ENCODE measurements at regions not wholly inside any gene's neighbourhood (a gene's known extent, or its start where the extent isn't known, plus 50 kb on each side); places are given as distances from the start of the nearest gene placed in this dataset.

GRCh38 chr5:60377826-60378225, 322.1 kb downstream of the DEPDC1B start:
- Histone ChIP-seq H2AFZ (ENCODE audit: low read length) (no peak overlapping the region), H3K4me1 (ENCODE audit: insufficient read depth, low read length, poor library complexity, severe bottlenecking) (no peaks in the 10 kb centered on the region)
- TF ChIP-seq EZH2phosphoT487 (IDR thresholded peaks at IDR 0.05; ENCODE audit: borderline replicate concordance): no peak
- TF ChIP-seq CTCF (conservative IDR thresholded peaks at IDR 0.05; ENCODE audit: low read length): no peak

GRCh38 chr5:60376860-60377259, 323.1 kb downstream of the DEPDC1B start:
- no peaks in the 10 kb centered on the region for H3F3A ChIP-seq (ENCODE audit: low read depth)
- H3K4me1 ChIP-seq (ENCODE audit: insufficient read depth, low read length, poor library complexity, severe bottlenecking): no peaks in the 10 kb centered on the region

More at GRCh38 chr5:60377826-60378225, 322.1 kb downstream of the DEPDC1B start:
- no peaks in the 10 kb centered on the region for H3K9me2 ChIP-seq (replicated peaks; ENCODE audit: low read depth, low read length)
- no peak overlapping the region for H3K4me3 ChIP-seq (ENCODE audit: low read length, poor library complexity, severe bottlenecking)
- no peak overlapping the region for H3K4me2 ChIP-seq (ENCODE audit: low read depth, low read length, poor library complexity, severe bottlenecking)
- no peaks in the 10 kb centered on the region for H3K9me3 ChIP-seq (ENCODE audit: insufficient read depth, low read depth, low read length)
- no peaks in the 10 kb centered on the region for H3F3A ChIP-seq (ENCODE audit: low read depth)
- H3K36me3 ChIP-seq (ENCODE audit: insufficient read depth, low read length): no peaks in the 10 kb centered on the region
- no peak overlapping the region for H3K9ac ChIP-seq (ENCODE audit: low read depth, low read length, poor library complexity, severe bottlenecking)
- H4K20me1 ChIP-seq (ENCODE audit: insufficient read depth, low read length, poor library complexity, severe bottlenecking): no peaks in the 10 kb centered on the region
- no peaks in the 10 kb centered on the region for H3K79me2 ChIP-seq (ENCODE audit: insufficient read depth, low read length)
- H3K27me3 ChIP-seq (ENCODE audit: insufficient read depth, low read length, poor library complexity, severe bottlenecking): no peaks in the 10 kb centered on the region

GRCh38 chr5:60374409-60374808, 325.6 kb downstream of the DEPDC1B start:
- no peaks in the 10 kb centered on the region for H3K27me3 ChIP-seq (ENCODE audit: insufficient read depth, low read length, poor library complexity, severe bottlenecking)
- H3K4me3 ChIP-seq (ENCODE audit: low read length, poor library complexity, severe bottlenecking): no peak overlapping the region
- no peaks in the 10 kb centered on the region for H3K4me1 ChIP-seq (ENCODE audit: insufficient read depth, low read length, poor library complexity, severe bottlenecking)
- H3K9ac ChIP-seq (ENCODE audit: low read depth, low read length, poor library complexity, severe bottlenecking): no peak overlapping the region
- TF ChIP-seq CTCF (conservative IDR thresholded peaks at IDR 0.05; ENCODE audit: low read length): no peak
- no peak for TF ChIP-seq EZH2phosphoT487 (IDR thresholded peaks at IDR 0.05; ENCODE audit: borderline replicate concordance)
- no peaks in the 10 kb centered on the region for H3F3A ChIP-seq (ENCODE audit: low read depth)
- H3K9me2 ChIP-seq (replicated peaks; ENCODE audit: low read depth, low read length): no peaks in the 10 kb centered on the region
- no peaks in the 10 kb centered on the region for H3K36me3 ChIP-seq (ENCODE audit: insufficient read depth, low read length)
- H3K4me2 ChIP-seq (ENCODE audit: low read depth, low read length, poor library complexity, severe bottlenecking): no peak overlapping the region
- no peak overlapping the region for H2AFZ ChIP-seq (ENCODE audit: low read length)
- H3K9me3 ChIP-seq (ENCODE audit: insufficient read depth, low read depth, low read length): no peaks in the 10 kb centered on the region
- no peaks in the 10 kb centered on the region for H4K20me1 ChIP-seq (ENCODE audit: insufficient read depth, low read length, poor library complexity, severe bottlenecking)
- H3K79me2 ChIP-seq (ENCODE audit: insufficient read depth, low read length): no peaks in the 10 kb centered on the region

More at GRCh38 chr5:60376860-60377259, 323.1 kb downstream of the DEPDC1B start:
- H3K9me2 ChIP-seq (replicated peaks; ENCODE audit: low read depth, low read length): no peaks in the 10 kb centered on the region
- TF ChIP-seq EZH2phosphoT487 (IDR thresholded peaks at IDR 0.05; ENCODE audit: borderline replicate concordance) (no peak), CTCF (conservative IDR thresholded peaks at IDR 0.05; ENCODE audit: low read length) (no peak)
- no peaks in the 10 kb centered on the region for H4K20me1 ChIP-seq (ENCODE audit: insufficient read depth, low read length, poor library complexity, severe bottlenecking)
- H3K79me2 ChIP-seq (ENCODE audit: insufficient read depth, low read length): no peaks in the 10 kb centered on the region
- H3K27me3 ChIP-seq (ENCODE audit: insufficient read depth, low read length, poor library complexity, severe bottlenecking): no peaks in the 10 kb centered on the region
- no peaks in the 10 kb centered on the region for H3K9me3 ChIP-seq (ENCODE audit: insufficient read depth, low read depth, low read length)
- H3K9ac ChIP-seq (ENCODE audit: low read depth, low read length, poor library complexity, severe bottlenecking): no peak overlapping the region
- no peaks in the 10 kb centered on the region for H3K36me3 ChIP-seq (ENCODE audit: insufficient read depth, low read length)
- H3K4me2 ChIP-seq (ENCODE audit: low read depth, low read length, poor library complexity, severe bottlenecking): no peak overlapping the region
- no peak overlapping the region for H2AFZ ChIP-seq (ENCODE audit: low read length)
- H3K4me3 ChIP-seq (ENCODE audit: low read length, poor library complexity, severe bottlenecking): no peak overlapping the region

Measured in Loucy (cell line).